ENCODE measurements at regions not wholly inside any gene's neighbourhood (a gene's known extent, or its start where the extent isn't known, plus 50 kb on each side); places are given as distances from the start of the nearest gene placed in this dataset.

GRCh38 chr9:15007698-15008097 lies 97.5 kb upstream of the FREM1 start:
- H2AFZ ChIP-seq (ENCODE audit: low read length), result no peak overlapping the region
- no peak for DNase-seq (ENCODE audit: low spot score)
- H3K79me2 ChIP-seq (ENCODE audit: insufficient read depth, low read depth, low read length), result no peaks in the 10 kb centered on the region
- no TSS peak for BruUV-seq (replicated peaks)
- H3K4me1 ChIP-seq (ENCODE audit: insufficient read depth, low read length, poor library complexity, severe bottlenecking), result no peaks in the 10 kb centered on the region
- H3K9me2 ChIP-seq (ENCODE audit: insufficient read depth, low read length), result no peaks in the 10 kb centered on the region
- intact Hi-C loops (cut with micrococcal nuclease; ENCODE audit: unreplicated experiment), result no loop called here
- H3K4me2 ChIP-seq (ENCODE audit: low read length), result no peak overlapping the region
- H3K4me3 ChIP-seq (ENCODE audit: low read depth, low read length, poor library complexity, severe bottlenecking), result no peak overlapping the region
- POLR2A ChIA-PET, result no interaction called here
- no peaks in the 10 kb centered on the region for H4K20me1 ChIP-seq (ENCODE audit: insufficient read depth, low read length)
- H3K9me3 ChIP-seq (ENCODE audit: low read length), result no peaks in the 10 kb centered on the region
- H3K36me3 ChIP-seq (ENCODE audit: insufficient read depth, low read length), result no peaks in the 10 kb centered on the region
- TF ChIP-seq CTCF (conservative IDR thresholded peaks at IDR 0.05; ENCODE audit: low read length) (no peak), EZH2phosphoT487 (IDR thresholded peaks at IDR 0.05; ENCODE audit: borderline replicate concordance, low read depth, low read length) (no peak)
- CTCF ChIA-PET (ENCODE audit: unreplicated experiment), result no interaction called here
- H3K27ac ChIP-seq (ENCODE audit: low read depth, low read length, poor library complexity, severe bottlenecking), result no peak overlapping the region

DNA sequence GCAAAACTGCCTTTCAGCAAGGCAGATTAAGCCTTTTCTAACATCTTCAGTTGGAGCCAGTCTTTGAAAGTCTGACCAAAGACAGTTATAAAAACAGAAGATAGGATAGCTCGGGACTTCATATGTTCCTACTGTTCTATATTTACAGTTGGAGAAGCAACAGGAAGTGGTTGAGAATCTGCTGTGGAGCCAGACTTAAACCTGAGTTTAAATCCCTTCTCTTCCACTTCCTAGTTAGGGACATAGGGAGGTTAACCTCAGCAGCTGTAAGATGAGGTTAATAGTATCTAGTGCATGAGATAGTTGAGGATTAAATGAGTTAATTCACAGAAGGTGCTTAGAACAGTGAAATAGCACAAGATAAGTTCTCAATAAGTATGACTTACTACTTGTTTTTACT lies 84.5 kb upstream of the FREM1 start:
- Histone ChIP-seq H3K9me3 (ENCODE audit: low read length) (no peaks in the 10 kb centered on the region), H3K27ac (ENCODE audit: low read depth, low read length, poor library complexity, severe bottlenecking) (no peak overlapping the region), H3K79me2 (ENCODE audit: insufficient read depth, low read depth, low read length) (no peaks in the 10 kb centered on the region), H3K36me3 (ENCODE audit: insufficient read depth, low read length) (no peaks in the 10 kb centered on the region), H3K9me2 (ENCODE audit: insufficient read depth, low read length) (no peaks in the 10 kb centered on the region), H2AFZ (ENCODE audit: low read length) (no peak overlapping the region), H3K4me1 (ENCODE audit: insufficient read depth, low read length, poor library complexity, severe bottlenecking) (no peaks in the 10 kb centered on the region), H4K20me1 (ENCODE audit: insufficient read depth, low read length) (no peaks in the 10 kb centered on the region), H3K4me3 (ENCODE audit: low read depth, low read length, poor library complexity, severe bottlenecking) (no peak overlapping the region), H3K4me2 (ENCODE audit: low read length) (no peak overlapping the region)
- ChIA-PET POLR2A (interaction anchor here (0.7 kb wide), 1 partner anchor 9 kb away, joined by 3 read pairs; no protein-coding TSS in a partner anchor), CTCF (ENCODE audit: unreplicated experiment) (no interaction called here)
- TF ChIP-seq EZH2phosphoT487 (IDR thresholded peaks at IDR 0.05; ENCODE audit: borderline replicate concordance, low read depth, low read length) (no peak), CTCF (conservative IDR thresholded peaks at IDR 0.05; ENCODE audit: low read length) (no peak)
- BruUV-seq (replicated peaks), result no TSS peak
- no peak for DNase-seq (ENCODE audit: low spot score)
- intact Hi-C loops (cut with micrococcal nuclease; ENCODE audit: unreplicated experiment), result no loop called here

- intact Hi-C loops (cut with micrococcal nuclease; ENCODE audit: unreplicated experiment), result no loop called here
- Histone ChIP-seq H3K27ac (ENCODE audit: low read depth, low read length, poor library complexity, severe bottlenecking) (no peak overlapping the region), H3K9me2 (ENCODE audit: insufficient read depth, low read length) (no peaks in the 10 kb centered on the region), H3K9me3 (ENCODE audit: low read length) (no peaks in the 10 kb centered on the region), H4K20me1 (ENCODE audit: insufficient read depth, low read length) (no peaks in the 10 kb centered on the region), H2AFZ (ENCODE audit: low read length) (no peak overlapping the region), H3K4me1 (ENCODE audit: insufficient read depth, low read length, poor library complexity, severe bottlenecking) (no peaks in the 10 kb centered on the region), H3K4me2 (ENCODE audit: low read length) (no peak overlapping the region), H3K36me3 (ENCODE audit: insufficient read depth, low read length) (no peaks in the 10 kb centered on the region), H3K79me2 (ENCODE audit: insufficient read depth, low read depth, low read length) (no peaks in the 10 kb centered on the region), H3K4me3 (ENCODE audit: low read depth, low read length, poor library complexity, severe bottlenecking) (no peak overlapping the region)
- ChIA-PET CTCF (ENCODE audit: unreplicated experiment) (no interaction called here), POLR2A (no interaction called here)
- TF ChIP-seq EZH2phosphoT487 (IDR thresholded peaks at IDR 0.05; ENCODE audit: borderline replicate concordance, low read depth, low read length) (no peak), CTCF (conservative IDR thresholded peaks at IDR 0.05; ENCODE audit: low read length) (no peak)
- BruUV-seq (replicated peaks), result no TSS peak
- DNase-seq (ENCODE audit: low spot score), result no peak
Observed at GRCh38 chr9:14993901-14994554, 83.8 kb upstream of the FREM1 start.

Measured in OCI-LY7 (cell line).